A549 (cell line): ENCODE measurements at regions not wholly inside any gene's neighbourhood (a gene's known extent, or its start where the extent isn't known, plus 50 kb on each side); places are given as distances from the start of the nearest gene placed in this dataset.

Experiments used
- ATAC-seq, 2 experiments: fragments of 200-7000 bp in 1 of 2; fragments of >200 bp in 1 of 2; cut with Nextera tagmentation in 1 of 2; cut with Tn5 transposase in 1 of 2; 3 replicates each; pipeline versions ENCODE4 v1.8.0 to v1.9.1; 2018 to 2020; ENCODE audit warnings: mild to moderate bottlenecking in 1 of 2, moderate library complexity in 1 of 2
- CTCF ChIA-PET: fragments of 300-600 bp; sonication (Branson Sonifier 250); formaldehyde crosslinking; extraction: SDS; loops from one replicate; lab custom pipeline; 2021; ENCODE audit warnings: antibody characterized with exemption, inconsistent platforms; lab: Yijun Ruan, JAX
- POLR2A ChIA-PET: fragments of 350-600 bp; formaldehyde crosslinking; extraction: SDS; loops from one replicate; lab custom pipeline; 2021; ENCODE audit warnings: antibody characterized with exemption, inconsistent platforms; lab: Yijun Ruan, JAX
- DNase-seq, 2 experiments: peaks; one replicate each; pipeline versions ENCODE4 v3.0.0 to v3.0.0-alpha.2; 2011 to 2016; ENCODE audit warnings: low read depth in 1 of 2, low spot score in 1 of 2
- FAIRE-seq: peaks from 2 replicates; lab custom pipeline; 2011; peaks lifted over from hg19 to GRCh38; lab: Jason Lieb, UNC
- H3K27ac ChIP-seq, 2 experiments: fragments of >200 bp; sonication (Bioruptor Twin); formaldehyde crosslinking; 3 replicates each; pipeline ENCODE4 v1.5.1; 2016 to 2017
- H3K4me1 ChIP-seq: fragments of >200 bp; sonication (Bioruptor Twin); formaldehyde crosslinking; 3 replicates; pipeline ENCODE4 v1.6.1; 2016
- H3K4me2 ChIP-seq: fragments of >200 bp; sonication (Bioruptor Twin); formaldehyde crosslinking; 3 replicates; pipeline ENCODE4 v1.6.1; 2016
- H3K4me3 ChIP-seq: fragments of >200 bp; sonication (Bioruptor Twin); formaldehyde crosslinking; 3 replicates; pipeline ENCODE4 v1.5.1; 2016
- H3K9me3 ChIP-seq: fragments of >200 bp; sonication (Bioruptor Twin); formaldehyde crosslinking; 3 replicates; pipeline ENCODE4 v1.6.1; 2016
- BHLHE40 ChIP-seq: IDR thresholded peaks from 2 replicates; pipeline ENCODE4 v1.6.1; 2012; ENCODE audit warnings: low read depth, low read length, inconsistent platforms
- CBX2 ChIP-seq: fragments of 200-600 bp; sonication (generic); IDR thresholded peaks from 2 replicates; pipeline ENCODE4 v1.6.1; 2016; ENCODE audit warnings: low read depth, mild to moderate bottlenecking, borderline replicate concordance
- CBX8 ChIP-seq: fragments of 200-600 bp; sonication (generic); IDR thresholded peaks from 2 replicates; pipeline ENCODE4 v1.6.1; 2016
- E2F6 ChIP-seq: IDR thresholded peaks from 2 replicates; pipeline ENCODE4 v1.6.1; 2012; ENCODE audit warnings: low read depth, borderline replicate concordance
- ELK1 ChIP-seq: fragments of 150-350 bp; IDR thresholded peaks from 2 replicates; pipeline ENCODE4 v1.6.1; 2014; ENCODE audit warnings: low read depth, mild to moderate bottlenecking, low read length
- EP300 ChIP-seq, 2 experiments: fragments of >200 bp; sonication (Bioruptor Twin); formaldehyde crosslinking; IDR thresholded peaks; 2 replicates in 1 of 2; 3 replicates in 1 of 2; pipeline ENCODE4 v1.6.1; 2016 to 2017
- FOSL2 ChIP-seq, 2 experiments: fragments of 450-650 bp in 1 of 2; fragments of >200 bp in 1 of 2; sonication (Bioruptor Twin) in 1 of 2; formaldehyde crosslinking; IDR thresholded peaks; 2 replicates each; pipeline versions ENCODE4 v1.5.0 to v1.6.1; 2016 to 2020; ENCODE audit warnings: mild to moderate bottlenecking in 1 of 2, moderate library complexity in 1 of 2
- HDAC2 ChIP-seq: fragments of 200-600 bp; sonication (generic); IDR thresholded peaks from 2 replicates; pipeline ENCODE4 v1.6.1; 2016
- HES2 ChIP-seq: fragments of >200 bp; sonication (Bioruptor Twin); formaldehyde crosslinking; IDR thresholded peaks from 2 replicates; pipeline ENCODE4 v1.6.1; 2016
- HMGXB4 ChIP-seq: fragments of 250-450 bp; sonication (Bioruptor Pico); IDR thresholded peaks from 2 replicates; pipeline ENCODE4 v1.5.0; 2021; ENCODE audit warnings: mild to moderate bottlenecking, moderate library complexity, borderline replicate concordance
- HOXB13 ChIP-seq: fragments of 250-450 bp; sonication (Bioruptor Pico); IDR thresholded peaks from 2 replicates; pipeline ENCODE4 v1.5.0; 2020; ENCODE audit warnings: low read depth, mild to moderate bottlenecking, moderate library complexity
- JUN ChIP-seq, 2 experiments: fragments of >200 bp; sonication (Bioruptor Twin); formaldehyde crosslinking; IDR thresholded peaks; 2 replicates in 1 of 2; 3 replicates in 1 of 2; pipeline ENCODE4 v1.6.1; 2016 to 2017
- JUNB ChIP-seq: fragments of >200 bp; sonication (Bioruptor Twin); formaldehyde crosslinking; IDR thresholded peaks from 2 replicates; pipeline ENCODE4 v1.6.1; 2016
- KDM5A ChIP-seq: fragments of 200-600 bp; sonication (generic); IDR thresholded peaks from 2 replicates; pipeline ENCODE4 v1.6.1; 2016; ENCODE audit warnings: antibody characterized with exemption, mild to moderate bottlenecking
- MAFK ChIP-seq: fragments of 450-650 bp; IDR thresholded peaks from 2 replicates; pipeline ENCODE4 v1.6.1; 2014; ENCODE audit not compliant: partially characterized antibody
- MAX ChIP-seq: IDR thresholded peaks from 2 replicates; pipeline ENCODE4 v1.6.1; 2012
- NFE2L2 ChIP-seq: fragments of 150-350 bp; conservative IDR thresholded peaks from 2 replicates; pipeline ENCODE4 v1.6.1; 2014; ENCODE audit warnings: low read length
- NPAS2 ChIP-seq: fragments of 250-450 bp; sonication (Bioruptor Pico); IDR thresholded peaks from 2 replicates; pipeline ENCODE4 v1.8.0; 2022; ENCODE audit warnings: mild to moderate bottlenecking, moderate library complexity, borderline replicate concordance
- NR3C1 ChIP-seq: fragments of >200 bp; sonication (Bioruptor Twin); formaldehyde crosslinking; IDR thresholded peaks from 3 replicates; pipeline ENCODE4 v1.6.1; 2017
- PHF8 ChIP-seq: fragments of 200-600 bp; sonication (generic); IDR thresholded peaks from 2 replicates; pipeline ENCODE4 v1.6.1; 2016; ENCODE audit warnings: low read depth, mild to moderate bottlenecking, antibody characterized with exemption, moderate library complexity, borderline replicate concordance
- RAD21 ChIP-seq, 2 experiments: fragments of >200 bp in 1 of 2; sonication (Bioruptor Twin) in 1 of 2; formaldehyde crosslinking in 1 of 2; IDR thresholded peaks in 1 of 2; conservative IDR thresholded peaks in 1 of 2; 2 replicates in 1 of 2; 3 replicates in 1 of 2; pipeline ENCODE4 v1.6.1; 2012 to 2018; ENCODE audit warnings: inconsistent platforms in 1 of 2
- RARB ChIP-seq: fragments of 250-450 bp; sonication (Bioruptor Pico); IDR thresholded peaks from 2 replicates; pipeline ENCODE4 v1.8.0; 2021; ENCODE audit warnings: mild to moderate bottlenecking, moderate library complexity
- RFX5 ChIP-seq: fragments of 450-650 bp; IDR thresholded peaks from 2 replicates; pipeline ENCODE4 v1.7.1; 2014; ENCODE audit warnings: antibody characterized with exemption, mild to moderate bottlenecking, moderate library complexity
- SREBF2 ChIP-seq: fragments of 450-650 bp; IDR thresholded peaks from 2 replicates; pipeline ENCODE4 v1.6.1; 2014; ENCODE audit warnings: mild to moderate bottlenecking, moderate library complexity
- TP53 ChIP-seq: fragments of 250-450 bp; sonication (Bioruptor Pico); IDR thresholded peaks from 2 replicates; pipeline ENCODE4 v1.5.0; 2021; ENCODE audit warnings: mild to moderate bottlenecking, moderate library complexity
- ZC3H11A ChIP-seq: fragments of 450-650 bp; IDR thresholded peaks from 2 replicates; pipeline ENCODE4 v1.6.1; 2014; ENCODE audit warnings: antibody characterized with exemption, mild to moderate bottlenecking
- ZNF302 ChIP-seq: fragments of 250-450 bp; sonication (Bioruptor Pico); IDR thresholded peaks from 2 replicates; pipeline ENCODE4 v1.9.0; 2021; ENCODE audit warnings: inconsistent platforms, mild to moderate bottlenecking, moderate library complexity
- WGBS: methylation state at CpG from one replicate; pipeline ENCODE4 v1.1.6; 2017; ENCODE audit errors: missing lambda C conversion rate; 5-methylcytosine and 5-hydroxymethylcytosine counted together
- TF ChIP-seq, protein P1 (sequence below): fragments of 200-600 bp; sonication (generic); IDR thresholded peaks from 2 replicates; pipeline ENCODE4 v1.6.1; 2016; ENCODE audit warnings: antibody characterized with exemption, mild to moderate bottlenecking, moderate library complexity

DNA sequence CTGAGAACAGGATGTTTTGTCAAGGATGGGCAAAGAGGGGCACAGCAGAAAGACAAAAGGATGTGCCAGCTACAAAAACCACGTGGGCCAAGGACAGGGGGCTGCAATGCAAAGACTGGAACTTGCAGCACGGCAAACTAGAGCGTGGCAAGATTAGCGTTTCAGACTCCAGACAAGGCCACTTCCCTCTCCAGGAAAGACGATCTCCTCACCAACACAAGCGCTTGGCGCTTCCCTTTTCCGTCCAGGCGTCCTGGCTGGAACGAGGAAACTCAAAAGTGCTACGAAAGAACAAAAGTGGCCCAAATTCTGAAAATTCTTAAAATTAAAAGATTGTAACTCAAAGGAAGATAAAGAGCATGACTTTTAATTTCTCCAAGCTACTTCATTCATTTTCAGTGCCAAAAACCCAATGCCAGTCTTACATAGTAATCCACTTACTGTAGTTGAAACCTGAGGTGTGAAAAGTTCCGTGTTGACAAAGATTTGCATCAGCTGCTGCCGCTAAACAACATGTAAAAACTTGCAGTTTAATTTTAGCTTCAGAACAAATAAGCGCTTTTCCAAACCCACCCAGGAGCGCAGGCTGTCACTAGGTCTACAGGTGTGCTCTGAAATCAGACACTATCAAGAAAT, 207.1 kb upstream of the RREB1 start:
- no peak for ATAC-seq
- H3K27ac ChIP-seq, result no peak overlapping the region
- FAIRE-seq, result no peak
- CTCF ChIA-PET, result interaction anchor here (0.6 kb wide), 1 partner anchor 150 kb away, joined by 3 read pairs; no protein-coding TSS in a partner anchor
- H3K4me1 ChIP-seq, result no peaks in the 10 kb centered on the region
- no peak for TF ChIP-seq RAD21 (conservative IDR thresholded peaks at IDR 0.05 in 1 of 2, IDR thresholded peaks at IDR 0.05 in 1 of 2)
- TF ChIP-seq NFE2L2, result no peak
- TF ChIP-seq RARB (CRISPR knock-in tag), result no peak
- no peak for TF ChIP-seq HMGXB4 (CRISPR knock-in tag)
- no peak for TF ChIP-seq TP53 (CRISPR knock-in tag)
- TF ChIP-seq MAX, result no peak
- no peak for TF ChIP-seq RFX5
- no peak for TF ChIP-seq JUN (IDR thresholded peaks at IDR 0.05)
- no peak for TF ChIP-seq PHF8
- no peak for TF ChIP-seq CBX8
- no peak for TF ChIP-seq HOXB13 (CRISPR knock-in tag)
- TF ChIP-seq HES2, result no peak
- TF ChIP-seq JUNB, result no peak
- TF ChIP-seq, protein P1, sequence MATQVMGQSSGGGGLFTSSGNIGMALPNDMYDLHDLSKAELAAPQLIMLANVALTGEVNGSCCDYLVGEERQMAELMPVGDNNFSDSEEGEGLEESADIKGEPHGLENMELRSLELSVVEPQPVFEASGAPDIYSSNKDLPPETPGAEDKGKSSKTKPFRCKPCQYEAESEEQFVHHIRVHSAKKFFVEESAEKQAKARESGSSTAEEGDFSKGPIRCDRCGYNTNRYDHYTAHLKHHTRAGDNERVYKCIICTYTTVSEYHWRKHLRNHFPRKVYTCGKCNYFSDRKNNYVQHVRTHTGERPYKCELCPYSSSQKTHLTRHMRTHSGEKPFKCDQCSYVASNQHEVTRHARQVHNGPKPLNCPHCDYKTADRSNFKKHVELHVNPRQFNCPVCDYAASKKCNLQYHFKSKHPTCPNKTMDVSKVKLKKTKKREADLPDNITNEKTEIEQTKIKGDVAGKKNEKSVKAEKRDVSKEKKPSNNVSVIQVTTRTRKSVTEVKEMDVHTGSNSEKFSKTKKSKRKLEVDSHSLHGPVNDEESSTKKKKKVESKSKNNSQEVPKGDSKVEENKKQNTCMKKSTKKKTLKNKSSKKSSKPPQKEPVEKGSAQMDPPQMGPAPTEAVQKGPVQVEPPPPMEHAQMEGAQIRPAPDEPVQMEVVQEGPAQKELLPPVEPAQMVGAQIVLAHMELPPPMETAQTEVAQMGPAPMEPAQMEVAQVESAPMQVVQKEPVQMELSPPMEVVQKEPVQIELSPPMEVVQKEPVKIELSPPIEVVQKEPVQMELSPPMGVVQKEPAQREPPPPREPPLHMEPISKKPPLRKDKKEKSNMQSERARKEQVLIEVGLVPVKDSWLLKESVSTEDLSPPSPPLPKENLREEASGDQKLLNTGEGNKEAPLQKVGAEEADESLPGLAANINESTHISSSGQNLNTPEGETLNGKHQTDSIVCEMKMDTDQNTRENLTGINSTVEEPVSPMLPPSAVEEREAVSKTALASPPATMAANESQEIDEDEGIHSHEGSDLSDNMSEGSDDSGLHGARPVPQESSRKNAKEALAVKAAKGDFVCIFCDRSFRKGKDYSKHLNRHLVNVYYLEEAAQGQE, result no peak
- no peak overlapping the region for H3K4me2 ChIP-seq
- no peak for DNase-seq
- POLR2A ChIA-PET, result no interaction called here
- no peaks in the 10 kb centered on the region for H3K9me3 ChIP-seq
- H3K4me3 ChIP-seq, result no peak overlapping the region
- WGBS, result 89% methylated on average over 15 of the region's 15 CpGs

DNA sequence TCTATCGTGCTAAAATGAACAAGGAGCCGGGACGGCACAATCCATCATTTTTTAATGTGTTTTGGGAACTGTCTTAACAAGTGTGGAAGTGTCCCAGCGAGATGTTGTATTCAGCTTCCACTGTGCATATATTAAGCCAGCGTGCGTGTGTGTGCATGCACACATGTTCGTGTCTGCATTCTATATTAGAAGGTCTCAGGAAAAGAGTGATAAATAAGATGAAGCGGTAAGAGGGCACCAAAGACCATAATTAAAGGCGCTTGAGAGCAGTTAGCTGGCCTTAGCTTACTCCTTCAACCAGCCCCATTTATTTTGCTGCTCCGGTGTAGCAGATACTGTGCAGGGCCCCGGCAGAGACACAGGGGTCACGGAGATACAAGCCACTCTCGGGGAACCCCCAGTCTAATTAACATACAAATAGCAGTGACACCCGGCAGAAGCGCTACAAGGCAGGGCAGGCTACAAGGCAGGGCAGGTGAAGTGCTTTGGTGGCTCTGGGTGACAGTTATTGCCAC, 206.5 kb upstream of the RREB1 start:
- ATAC-seq, result no peak
- Histone ChIP-seq H3K9me3 (no peaks in the 10 kb centered on the region), H3K27ac (no peak overlapping the region)
- POLR2A ChIA-PET, result no interaction called here
- TF ChIP-seq KDM5A (no peak), FOSL2 (IDR thresholded peaks at IDR 0.05) (no peak), FOSL2 (CRISPR knock-in tag; IDR thresholded peaks at IDR 0.05) (no peak), NPAS2 (CRISPR knock-in tag) (no peak), HDAC2 (no peak), CBX8 (no peak), ELK1 (no peak), ZNF302 (CRISPR knock-in tag) (no peak), CBX2 (no peak), BHLHE40 (no peak), ZC3H11A (no peak), JUNB (no peak), HOXB13 (CRISPR knock-in tag) (no peak), SREBF2 (no peak), MAX (no peak), NR3C1 (no peak), MAFK (no peak), E2F6 (no peak), EP300 (IDR thresholded peaks at IDR 0.05) (no peak), JUN (IDR thresholded peaks at IDR 0.05) (no peak)
- TF ChIP-seq, all 56 proteins: peak for 0
- CTCF ChIA-PET, result no interaction called here
- Histone ChIP-seq H3K4me2 (no peak overlapping the region), H3K4me1 (no peaks in the 10 kb centered on the region), H3K4me3 (no peak overlapping the region)
- DNase-seq, result no peak
- 62% methylated on average over 15 of the region's 15 CpGs for WGBS
- no peak for FAIRE-seq
